ENCODE measurements at regions not wholly inside any gene's neighbourhood (a gene's known extent, or its start where the extent isn't known, plus 50 kb on each side); places are given as distances from the start of the nearest gene placed in this dataset.

DNA sequence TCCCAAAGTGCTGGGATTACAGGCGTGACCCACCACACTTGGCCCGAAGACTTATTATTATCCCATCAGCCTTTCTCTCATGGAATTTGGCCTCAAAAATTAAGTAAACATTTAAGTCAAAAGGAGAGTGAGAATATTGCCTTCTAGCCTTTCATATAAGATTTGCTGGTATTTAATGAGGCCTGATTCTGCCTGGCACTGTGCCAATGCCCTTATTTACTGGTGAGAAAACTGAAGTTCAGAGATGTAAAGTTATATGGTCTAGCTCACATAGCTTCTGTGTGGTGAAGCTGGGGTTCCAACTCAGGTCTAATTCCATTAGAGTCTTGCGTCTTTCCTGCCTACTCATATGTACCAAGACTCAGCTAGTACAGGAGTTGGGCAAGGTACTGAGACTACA is 260.2 kb downstream of the SDHAF3 start:
- TF ChIP-seq EZH2 (IDR thresholded peaks at IDR 0.05; ENCODE audit: borderline replicate concordance, low read depth, low read length, poor library complexity, severe bottlenecking) = no peak
- TF ChIP-seq, protein P1, sequence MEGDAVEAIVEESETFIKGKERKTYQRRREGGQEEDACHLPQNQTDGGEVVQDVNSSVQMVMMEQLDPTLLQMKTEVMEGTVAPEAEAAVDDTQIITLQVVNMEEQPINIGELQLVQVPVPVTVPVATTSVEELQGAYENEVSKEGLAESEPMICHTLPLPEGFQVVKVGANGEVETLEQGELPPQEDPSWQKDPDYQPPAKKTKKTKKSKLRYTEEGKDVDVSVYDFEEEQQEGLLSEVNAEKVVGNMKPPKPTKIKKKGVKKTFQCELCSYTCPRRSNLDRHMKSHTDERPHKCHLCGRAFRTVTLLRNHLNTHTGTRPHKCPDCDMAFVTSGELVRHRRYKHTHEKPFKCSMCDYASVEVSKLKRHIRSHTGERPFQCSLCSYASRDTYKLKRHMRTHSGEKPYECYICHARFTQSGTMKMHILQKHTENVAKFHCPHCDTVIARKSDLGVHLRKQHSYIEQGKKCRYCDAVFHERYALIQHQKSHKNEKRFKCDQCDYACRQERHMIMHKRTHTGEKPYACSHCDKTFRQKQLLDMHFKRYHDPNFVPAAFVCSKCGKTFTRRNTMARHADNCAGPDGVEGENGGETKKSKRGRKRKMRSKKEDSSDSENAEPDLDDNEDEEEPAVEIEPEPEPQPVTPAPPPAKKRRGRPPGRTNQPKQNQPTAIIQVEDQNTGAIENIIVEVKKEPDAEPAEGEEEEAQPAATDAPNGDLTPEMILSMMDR (conservative IDR thresholded peaks at IDR 0.05; ENCODE audit: low read depth, low read length) = no peak
- intact Hi-C loops (cut with micrococcal nuclease; ENCODE audit: unreplicated experiment) = no loop called here
- no TSS peak for BruUV-seq (replicated peaks)
- Histone ChIP-seq H3K4me3 (ENCODE audit: low read depth, low read length, poor library complexity, severe bottlenecking) (no peak overlapping the region), H3K27ac (ENCODE audit: low read depth, low read length, poor library complexity, severe bottlenecking) (no peak overlapping the region), H3K4me1 (ENCODE audit: insufficient read depth, low read length, poor library complexity, severe bottlenecking) (no peaks in the 10 kb centered on the region), H3K36me3 (ENCODE audit: insufficient read depth, low read length, poor library complexity, severe bottlenecking) (no peaks in the 10 kb centered on the region), H3K27me3 (replicated peaks; ENCODE audit: insufficient read depth, low read depth, low read length, poor library complexity) (no peaks in the 10 kb centered on the region), H3K9me3 (ENCODE audit: low read depth, low read length, poor library complexity, severe bottlenecking) (no peaks in the 10 kb centered on the region)
- DNase-seq (ENCODE audit: low spot score) = no peak
- CTCF ChIA-PET = no interaction called here
- POLR2A ChIA-PET (ENCODE audit: low non-redundant PET) = no interaction called here

DNA sequence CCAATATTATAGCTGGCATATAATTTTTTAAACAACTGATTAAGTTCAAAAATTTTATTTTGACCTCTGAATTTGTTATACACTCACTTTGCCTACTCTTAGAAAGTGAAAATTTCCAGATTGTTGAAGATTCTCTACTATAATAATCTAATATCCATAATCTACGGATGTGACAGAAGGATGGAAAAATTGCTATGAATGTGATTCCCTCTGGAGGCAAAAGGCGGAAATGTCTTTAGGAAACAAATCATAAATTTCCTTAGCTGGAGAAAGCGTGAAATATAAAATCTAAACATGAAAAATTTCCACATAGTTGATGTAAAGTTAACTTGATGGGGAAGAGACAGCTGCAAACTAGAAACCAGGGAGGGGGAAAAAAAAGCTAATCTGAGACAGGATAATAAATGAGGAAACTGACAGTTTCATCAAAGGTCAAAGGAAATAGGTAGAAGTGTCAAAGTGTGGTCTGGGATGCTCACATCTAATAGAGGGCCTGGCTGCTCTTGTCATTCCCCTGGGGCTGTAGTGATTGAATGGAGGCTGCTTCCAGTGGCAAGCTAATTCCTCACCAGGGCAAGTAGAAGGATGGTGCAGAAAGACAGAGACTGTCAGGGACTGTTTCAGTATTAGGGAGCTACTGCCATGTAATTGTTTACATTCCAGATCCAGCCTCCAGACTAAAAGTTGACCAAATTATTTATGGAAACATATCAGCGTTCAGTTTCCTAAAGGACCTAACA is 264.5 kb downstream of the SDHAF3 start:
- Histone ChIP-seq H3K4me1 (ENCODE audit: insufficient read depth, low read length, poor library complexity, severe bottlenecking) (no peaks in the 10 kb centered on the region), H3K27me3 (replicated peaks; ENCODE audit: insufficient read depth, low read depth, low read length, poor library complexity) (no peaks in the 10 kb centered on the region), H3K9me3 (ENCODE audit: low read depth, low read length, poor library complexity, severe bottlenecking) (no peaks in the 10 kb centered on the region), H3K4me3 (ENCODE audit: low read depth, low read length, poor library complexity, severe bottlenecking) (no peak overlapping the region), H3K36me3 (ENCODE audit: insufficient read depth, low read length, poor library complexity, severe bottlenecking) (no peaks in the 10 kb centered on the region), H3K27ac (ENCODE audit: low read depth, low read length, poor library complexity, severe bottlenecking) (no peak overlapping the region)
- no TSS peak for BruUV-seq (replicated peaks)
- ChIA-PET POLR2A (ENCODE audit: low non-redundant PET) (no interaction called here), CTCF (no interaction called here)
- intact Hi-C loops (cut with micrococcal nuclease; ENCODE audit: unreplicated experiment) = no loop called here
- TF ChIP-seq EZH2 (IDR thresholded peaks at IDR 0.05; ENCODE audit: borderline replicate concordance, low read depth, low read length, poor library complexity, severe bottlenecking) = no peak
- TF ChIP-seq, protein P1 (conservative IDR thresholded peaks at IDR 0.05; ENCODE audit: low read depth, low read length) = no peak; the same call in 1 of the 2 replicates
- no peak for DNase-seq (ENCODE audit: low spot score)

DNA sequence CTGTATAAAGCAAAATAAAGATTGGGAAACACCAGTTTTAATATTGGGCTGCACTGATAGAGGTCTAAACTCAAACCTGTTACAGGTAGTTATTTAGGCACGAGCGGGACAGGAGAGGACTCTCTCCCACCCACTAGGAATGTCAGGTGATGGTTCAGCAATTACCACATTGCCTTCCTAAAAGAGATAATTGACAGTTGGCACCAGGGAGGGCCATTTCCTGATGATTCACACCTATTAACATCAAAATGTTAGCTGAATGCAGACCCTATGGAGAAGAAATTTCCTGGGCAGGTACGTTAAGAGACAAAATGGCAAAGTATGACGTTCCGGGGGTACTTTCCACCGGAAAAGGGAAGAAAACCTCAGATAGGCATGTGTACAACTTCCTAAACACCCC is 272.6 kb downstream of the SDHAF3 start:
- no peaks in the 10 kb centered on the region for H3K9me3 ChIP-seq (ENCODE audit: low read depth, low read length, poor library complexity, severe bottlenecking)
- H3K4me3 ChIP-seq (ENCODE audit: low read depth, low read length, poor library complexity, severe bottlenecking) = no peak overlapping the region
- intact Hi-C loops (cut with micrococcal nuclease; ENCODE audit: unreplicated experiment) = no loop called here
- no peaks in the 10 kb centered on the region for H3K27me3 ChIP-seq (replicated peaks; ENCODE audit: insufficient read depth, low read depth, low read length, poor library complexity)
- H3K4me1 ChIP-seq (ENCODE audit: insufficient read depth, low read length, poor library complexity, severe bottlenecking) = no peaks in the 10 kb centered on the region
- CTCF ChIA-PET = no interaction called here
- TF ChIP-seq EZH2 (IDR thresholded peaks at IDR 0.05; ENCODE audit: borderline replicate concordance, low read depth, low read length, poor library complexity, severe bottlenecking) = no peak
- TF ChIP-seq, protein P1 (conservative IDR thresholded peaks at IDR 0.05; ENCODE audit: low read depth, low read length) = no peak
- no peak overlapping the region for H3K27ac ChIP-seq (ENCODE audit: low read depth, low read length, poor library complexity, severe bottlenecking)
- no peak for DNase-seq (ENCODE audit: low spot score)
- no TSS peak for BruUV-seq (replicated peaks)
- H3K36me3 ChIP-seq (ENCODE audit: insufficient read depth, low read length, poor library complexity, severe bottlenecking) = no peaks in the 10 kb centered on the region
- POLR2A ChIA-PET (ENCODE audit: low non-redundant PET) = no interaction called here
